GM18861 (cell line): ENCODE measurements at regions not wholly inside any gene's neighbourhood (a gene's known extent, or its start where the extent isn't known, plus 50 kb on each side); places are given as distances from the start of the nearest gene placed in this dataset.

Experiments
- ATAC-seq: cut with Tn5 transposase; IDR thresholded peaks from one replicate; pipeline ENCODE4 v1.9.1; 2021; ENCODE audit not compliant: unreplicated experiment

- no peak for ATAC-seq
These were observed 142.8 kb upstream of the STK17B start for GRCh38 chr2:196314157-196314556.

- no peak for ATAC-seq
These were observed 143.4 kb upstream of the STK17B start for GRCh38 chr2:196314780-196315179.

GRCh38 chr2:196315388-196316049 is 144.1 kb upstream of the STK17B start:
- no peak for ATAC-seq

GRCh38 chr2:196316050-196316430 is 144.7 kb upstream of the STK17B start:
- ATAC-seq: no peak

- no peak for ATAC-seq
These were observed 147.4 kb upstream of the STK17B start for GRCh38 chr2:196318517-196319377.

GRCh38 chr2:196322973-196323810 is 151.8 kb upstream of the STK17B start:
- ATAC-seq: no peak

GRCh38 chr2:196324211-196324610 is 152.8 kb upstream of the STK17B start:
- ATAC-seq: no peak

- ATAC-seq: no peak
These were observed 156.8 kb upstream of the STK17B start for GRCh38 chr2:196328088-196328680.

- no peak for ATAC-seq
These were observed 158.6 kb upstream of the STK17B start for GRCh38 chr2:196329959-196330358.

GRCh38 chr2:196330645-196331044 is 159.3 kb upstream of the STK17B start:
- no peak for ATAC-seq

GRCh38 chr2:196331143-196331542 is 159.8 kb upstream of the STK17B start:
- ATAC-seq: no peak

GRCh38 chr2:196331851-196332250 is 160.5 kb upstream of the STK17B start:
- no peak for ATAC-seq

GRCh38 chr2:196333397-196333796 is 162.0 kb upstream of the STK17B start:
- no peak for ATAC-seq

GRCh38 chr2:196334710-196335109 is 163.3 kb upstream of the STK17B start:
- no peak for ATAC-seq

- no peak for ATAC-seq
These were observed 163.8 kb upstream of the STK17B start for GRCh38 chr2:196335221-196335634.

- no peak for ATAC-seq
These were observed 164.8 kb upstream of the STK17B start for GRCh38 chr2:196336207-196336606.

GRCh38 chr2:196336715-196337114 is 165.3 kb upstream of the STK17B start:
- no peak for ATAC-seq

GRCh38 chr2:196337208-196337953 is 166.0 kb upstream of the STK17B start:
- no peak for ATAC-seq

- no peak for ATAC-seq
These were observed 167.1 kb upstream of the STK17B start for GRCh38 chr2:196338440-196338839.

GRCh38 chr2:196341277-196341841 is 170.0 kb upstream of the STK17B start:
- ATAC-seq: no peak
